ENCODE measurements at regions not wholly inside any gene's neighbourhood (a gene's known extent, or its start where the extent isn't known, plus 50 kb on each side); places are given as distances from the start of the nearest gene placed in this dataset.

DNA sequence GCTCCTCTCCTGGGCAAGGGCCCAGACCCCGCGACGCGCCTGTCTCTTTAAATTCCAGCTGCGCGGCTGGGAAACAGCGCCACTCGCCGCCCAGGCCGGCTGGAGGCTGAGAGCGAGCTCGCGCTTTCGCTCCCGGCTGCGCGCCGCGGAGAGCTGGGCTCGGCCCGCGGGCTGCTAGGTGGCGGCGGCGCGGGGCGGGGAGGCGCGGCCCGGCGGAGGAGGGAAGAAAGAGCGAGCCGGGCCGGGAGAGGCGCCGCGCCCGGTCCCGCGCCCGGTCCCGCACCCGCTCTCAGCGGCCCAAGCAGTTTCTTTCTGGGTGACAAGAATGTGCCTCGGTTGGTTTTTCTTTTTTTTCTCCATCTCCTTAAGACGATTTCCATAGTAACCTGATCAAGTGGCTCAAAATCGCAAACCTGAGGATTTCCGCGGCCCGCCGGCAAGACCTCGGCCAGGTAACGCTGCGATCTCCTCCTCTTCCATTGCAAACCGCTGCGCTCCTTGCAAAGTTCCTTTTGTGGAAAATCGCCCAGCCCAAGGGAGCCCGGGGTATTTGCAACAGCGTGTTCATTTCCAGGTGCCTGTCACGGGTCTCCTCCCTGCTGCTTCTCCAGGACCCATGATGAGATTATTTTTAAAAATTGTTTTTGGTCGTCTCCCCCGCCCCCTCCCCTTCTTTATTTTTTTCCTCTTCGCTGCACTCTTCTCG is 259.5 kb upstream of the E2F7 start:
- TF ChIP-seq, protein P1, sequence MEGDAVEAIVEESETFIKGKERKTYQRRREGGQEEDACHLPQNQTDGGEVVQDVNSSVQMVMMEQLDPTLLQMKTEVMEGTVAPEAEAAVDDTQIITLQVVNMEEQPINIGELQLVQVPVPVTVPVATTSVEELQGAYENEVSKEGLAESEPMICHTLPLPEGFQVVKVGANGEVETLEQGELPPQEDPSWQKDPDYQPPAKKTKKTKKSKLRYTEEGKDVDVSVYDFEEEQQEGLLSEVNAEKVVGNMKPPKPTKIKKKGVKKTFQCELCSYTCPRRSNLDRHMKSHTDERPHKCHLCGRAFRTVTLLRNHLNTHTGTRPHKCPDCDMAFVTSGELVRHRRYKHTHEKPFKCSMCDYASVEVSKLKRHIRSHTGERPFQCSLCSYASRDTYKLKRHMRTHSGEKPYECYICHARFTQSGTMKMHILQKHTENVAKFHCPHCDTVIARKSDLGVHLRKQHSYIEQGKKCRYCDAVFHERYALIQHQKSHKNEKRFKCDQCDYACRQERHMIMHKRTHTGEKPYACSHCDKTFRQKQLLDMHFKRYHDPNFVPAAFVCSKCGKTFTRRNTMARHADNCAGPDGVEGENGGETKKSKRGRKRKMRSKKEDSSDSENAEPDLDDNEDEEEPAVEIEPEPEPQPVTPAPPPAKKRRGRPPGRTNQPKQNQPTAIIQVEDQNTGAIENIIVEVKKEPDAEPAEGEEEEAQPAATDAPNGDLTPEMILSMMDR (conservative IDR thresholded peaks at IDR 0.05; ENCODE audit: low read length): no peak
- TF ChIP-seq EZH2phosphoT487 (IDR thresholded peaks at IDR 0.05; ENCODE audit: borderline replicate concordance): no peak

All from Loucy (cell line).